Type B pancreatic cell (in vitro differentiated cells): ENCODE measurements at regions not wholly inside any gene's neighbourhood (a gene's known extent, or its start where the extent isn't known, plus 50 kb on each side); places are given as distances from the start of the nearest gene placed in this dataset.

Experiments used
- DNase-seq: peaks from one replicate; pipeline ENCODE4 v3.0.0; 2021; ENCODE audit warnings: mixed read lengths; ENCODE audit not compliant: unreplicated experiment; ENCODE audit errors: extremely low spot score
- H3K27ac Mint-ChIP-seq: 2 replicates; pipeline ENCODE4 v1.8.0; 2021; ENCODE audit warnings: mild to moderate bottlenecking, mixed read lengths
- H3K27me3 Mint-ChIP-seq: 2 replicates; pipeline ENCODE4 v1.8.0; 2021; ENCODE audit warnings: mixed read lengths
- H3K36me3 Mint-ChIP-seq: 2 replicates; pipeline ENCODE4 v1.8.0; 2021; ENCODE audit warnings: mixed read lengths
- H3K4me1 Mint-ChIP-seq: one replicate; pipeline ENCODE4 v1.8.0; 2021; ENCODE audit warnings: mixed read lengths; ENCODE audit not compliant: unreplicated experiment
- H3K4me3 Mint-ChIP-seq: 2 replicates; pipeline ENCODE4 v1.8.0; 2021; ENCODE audit warnings: mild to moderate bottlenecking, mixed read lengths
- H3K9me3 Mint-ChIP-seq: 2 replicates; pipeline ENCODE4 v1.8.0; 2021; ENCODE audit warnings: mixed read lengths
- CTCF ChIP-seq: fragments of 200-600 bp; sonication (generic); conservative IDR thresholded peaks from 2 replicates; pipeline ENCODE4 v1.5.0; 2021; ENCODE audit warnings: antibody characterized with exemption, mild to moderate bottlenecking

- Mint-ChIP-seq H3K4me3 (no peak overlapping the region), H3K36me3 (no peaks in the 10 kb centered on the region), H3K9me3 (no peaks in the 10 kb centered on the region), H3K4me1 (no peaks in the 10 kb centered on the region), H3K27ac (no peak overlapping the region), H3K27me3 (peaks cover 5% of the 10 kb centered on the region)
- DNase-seq, result no peak
- TF ChIP-seq CTCF, result no peak
Measured at GRCh38 chr12:127236491-127236890, 1030.5 kb upstream of the TMEM132C start.

- H3K9me3 Mint-ChIP-seq, result no peaks in the 10 kb centered on the region
- peaks cover 5% of the 10 kb centered on the region for H3K27me3 Mint-ChIP-seq
- DNase-seq, result no peak
- H3K36me3 Mint-ChIP-seq, result no peaks in the 10 kb centered on the region
- H3K4me3 Mint-ChIP-seq, result no peak overlapping the region
- no peak for TF ChIP-seq CTCF
- H3K27ac Mint-ChIP-seq, result no peak overlapping the region
- no peaks in the 10 kb centered on the region for H3K4me1 Mint-ChIP-seq
Measured at GRCh38 chr12:127237151-127237550, 1029.8 kb upstream of the TMEM132C start.

GRCh38 chr12:127238107-127238506, 1028.9 kb upstream of the TMEM132C start:
- DNase-seq, result no peak
- Mint-ChIP-seq H3K9me3 (no peaks in the 10 kb centered on the region), H3K4me1 (no peaks in the 10 kb centered on the region), H3K36me3 (no peaks in the 10 kb centered on the region), H3K27ac (no peak overlapping the region), H3K27me3 (peaks cover 4% of the 10 kb centered on the region), H3K4me3 (no peak overlapping the region)
- no peak for TF ChIP-seq CTCF

- TF ChIP-seq CTCF, result no peak
- H3K36me3 Mint-ChIP-seq, result no peaks in the 10 kb centered on the region
- no peak overlapping the region for H3K27ac Mint-ChIP-seq
- H3K9me3 Mint-ChIP-seq, result no peaks in the 10 kb centered on the region
- no peaks in the 10 kb centered on the region for H3K4me1 Mint-ChIP-seq
- no peak overlapping the region for H3K4me3 Mint-ChIP-seq
- H3K27me3 Mint-ChIP-seq, result peaks cover 5% of the 10 kb centered on the region
- DNase-seq, result no peak
Measured at GRCh38 chr12:127239781-127240180, 1027.2 kb upstream of the TMEM132C start.

- no peak for DNase-seq
- no peak overlapping the region for H3K27ac Mint-ChIP-seq
Measured at GRCh38 chr12:127240249-127240929, 1026.6 kb upstream of the TMEM132C start.

More at GRCh38 chr12:127240249-127240929, 1026.6 kb upstream of the TMEM132C start:
- no peaks in the 10 kb centered on the region for H3K36me3 Mint-ChIP-seq
- peaks cover 5% of the 10 kb centered on the region for H3K27me3 Mint-ChIP-seq
- no peaks in the 10 kb centered on the region for H3K9me3 Mint-ChIP-seq
- no peak overlapping the region for H3K4me3 Mint-ChIP-seq
- TF ChIP-seq CTCF, result no peak
- no peaks in the 10 kb centered on the region for H3K4me1 Mint-ChIP-seq
